HCT116 (cell line): ENCODE measurements at regions not wholly inside any gene's neighbourhood (a gene's known extent, or its start where the extent isn't known, plus 50 kb on each side); places are given as distances from the start of the nearest gene placed in this dataset.

Experiments used
- ATAC-seq: fragments of 200-7000 bp; cut with Tn5 transposase; 2 replicates; pipeline ENCODE4 v1.9.1; 2020; ENCODE audit warnings: mild to moderate bottlenecking, moderate library complexity
- BruUV-seq: library from RNA; stranded (reverse); fragments of 400-500 nt; replicated peaks from 2 replicates; lab custom pipeline; 2021; lab: Mats Ljungman, UMichigan
- CTCF ChIA-PET: fragments of 300-600 bp; sonication (Branson Sonifier 250); formaldehyde crosslinking; loops from one replicate; lab custom pipeline; 2021; ENCODE audit warnings: antibody characterized with exemption; lab: Charles Lee
- POLR2A ChIA-PET: fragments of 300-600, 350-600 bp; sonication (Branson Sonifier 250); formaldehyde crosslinking; loops from one replicate; lab custom pipeline; 2021; ENCODE audit warnings: antibody characterized with exemption; lab: Charles Lee
- RAD21 ChIA-PET, 2 experiments: fragments of 300-600 bp; sonication (Branson Sonifier 250); formaldehyde crosslinking; loops; one replicate each; lab custom pipeline; 2023; ENCODE audit warnings: low total read pairs in 2 of 2; ENCODE audit not compliant: uncharacterized antibody in 2 of 2, unreplicated experiment in 2 of 2, low non-redundant PET in 1 of 2; lab: Charles Lee
- DNase-seq: peaks from one replicate; pipeline ENCODE4 v3.0.0-alpha.2; 2010; ENCODE audit warnings: low read depth, low spot score
- H2AFZ ChIP-seq: fragments of 200-600 bp; shearing (Covaris generic), sonication (generic); 2 replicates; pipeline ENCODE4 v1.6.1; 2017; ENCODE audit warnings: low read depth, mixed run types, mixed read lengths, antibody characterized with exemption, low read length; ENCODE audit not compliant: poor library complexity, severe bottlenecking
- H3K27ac ChIP-seq: 2 replicates; pipeline ENCODE4 v1.5.1; 2012; ENCODE audit warnings: low read depth, low read length
- H3K27me3 ChIP-seq: fragments of 200-600 bp; sonication (generic); 2 replicates; pipeline ENCODE4 v1.6.1; 2016; ENCODE audit warnings: mixed run types, low read length, mixed read lengths; ENCODE audit not compliant: insufficient read depth
- H3K36me3 ChIP-seq, 2 experiments: fragments of 200-500 bp in 1 of 2; fragments of 200-600 bp in 1 of 2; sonication (Bioruptor generic) in 1 of 2; sonication (generic) in 1 of 2; 2 replicates each; pipeline versions ENCODE4 v1.5.1 to v1.6.1; 2014 to 2016; ENCODE audit warnings: low read length in 2 of 2, inconsistent platforms in 1 of 2, mixed read lengths in 1 of 2, mixed run types in 1 of 2; ENCODE audit not compliant: insufficient read depth in 2 of 2, control insufficient read depth in 1 of 2
- H3K4me1 ChIP-seq, 2 experiments: fragments of 200-600 bp in 1 of 2; sonication (generic) in 1 of 2; 2 replicates each; pipeline versions ENCODE4 v1.5.1 to v1.6.1; 2012 to 2017; ENCODE audit warnings: low read length in 2 of 2, inconsistent platforms in 1 of 2, mild to moderate bottlenecking in 1 of 2, mixed read lengths in 1 of 2, mixed run types in 1 of 2, moderate library complexity in 1 of 2; ENCODE audit not compliant: insufficient read depth in 2 of 2, control insufficient read depth in 1 of 2
- H3K4me2 ChIP-seq: fragments of 200-600 bp; sonication (generic); 2 replicates; pipeline ENCODE4 v1.6.1; 2017; ENCODE audit warnings: mixed run types, low read length, mixed read lengths
- H3K4me3 ChIP-seq, 2 experiments: fragments of 200-600 bp in 1 of 2; sonication (generic) in 1 of 2; replicated peaks in 1 of 2; 2 replicates each; pipeline ENCODE4 v1.5.1; 2011 to 2016; ENCODE audit warnings: low read length in 2 of 2, control low read depth in 1 of 2, low read depth in 1 of 2, mild to moderate bottlenecking in 1 of 2, mixed read lengths in 1 of 2, mixed run types in 1 of 2
- H3K79me2 ChIP-seq: fragments of 200-600 bp; sonication (generic); 2 replicates; pipeline ENCODE4 v1.6.1; 2017; ENCODE audit warnings: mild to moderate bottlenecking, mixed run types, low read length, moderate library complexity, mixed read lengths; ENCODE audit not compliant: insufficient read depth
- H3K9ac ChIP-seq: fragments of 200-600 bp; sonication (generic); 2 replicates; pipeline ENCODE4 v1.6.1; 2016; ENCODE audit warnings: low read length, mixed read lengths
- H3K9me2 ChIP-seq: fragments of 200-600 bp; sonication (generic), shearing (Covaris generic); 2 replicates; pipeline ENCODE4 v1.6.1; 2017; ENCODE audit warnings: mixed run types, mild to moderate bottlenecking, moderate library complexity; ENCODE audit not compliant: insufficient read depth
- H3K9me3 ChIP-seq, 2 experiments: fragments of 200-500 bp in 1 of 2; fragments of 200-600 bp in 1 of 2; sonication (Bioruptor generic) in 1 of 2; sonication (generic) in 1 of 2; 2 replicates each; pipeline ENCODE4 v1.6.1; 2014 to 2017; ENCODE audit warnings: low read length in 2 of 2, mixed read lengths in 2 of 2, inconsistent platforms in 1 of 2, low read depth in 1 of 2, mild to moderate bottlenecking in 1 of 2, mixed run types in 1 of 2, moderate library complexity in 1 of 2; ENCODE audit not compliant: control insufficient read depth in 1 of 2, insufficient read depth in 1 of 2
- H4K20me1 ChIP-seq: fragments of 200-600 bp; sonication (generic), shearing (Covaris generic); 2 replicates; pipeline ENCODE4 v1.6.1; 2017; ENCODE audit warnings: mixed run types, mild to moderate bottlenecking, moderate library complexity; ENCODE audit not compliant: insufficient read depth
- ATF3 ChIP-seq: IDR thresholded peaks from 2 replicates; pipeline ENCODE4 v1.6.1; 2012
- CTCF ChIP-seq, 3 experiments: fragments of 200-600 bp in 1 of 3; sonication (generic) in 1 of 3; IDR thresholded peaks in 2 of 3; conservative IDR thresholded peaks in 1 of 3; 2 replicates each; pipeline ENCODE4 v1.5.1; 2012 to 2017; ENCODE audit warnings: low read depth in 2 of 3, low read length in 2 of 3, antibody characterized with exemption in 1 of 3, borderline replicate concordance in 1 of 3, control low read depth in 1 of 3, mild to moderate bottlenecking in 1 of 3, mixed read lengths in 1 of 3, mixed run types in 1 of 3, moderate library complexity in 1 of 3; ENCODE audit not compliant: insufficient read depth in 1 of 3
- EGR1 ChIP-seq: IDR thresholded peaks from 2 replicates; pipeline ENCODE4 v1.6.1; 2012; ENCODE audit warnings: low read depth
- ELF1 ChIP-seq: IDR thresholded peaks from 2 replicates; pipeline ENCODE4 v1.6.1; 2012; ENCODE audit warnings: low read depth, borderline replicate concordance
- EZH2 ChIP-seq: fragments of 200-600 bp; sonication (generic); IDR thresholded peaks from 2 replicates; pipeline ENCODE4 v1.6.1; 2017; ENCODE audit warnings: antibody characterized with exemption, mixed run types
- FOSL1 ChIP-seq: IDR thresholded peaks from 2 replicates; pipeline ENCODE4 v1.6.1; 2012; ENCODE audit warnings: low read depth
- JUND ChIP-seq: IDR thresholded peaks from 2 replicates; pipeline ENCODE4 v1.6.1; 2012
- MAX ChIP-seq: IDR thresholded peaks from 2 replicates; pipeline ENCODE4 v1.6.1; 2012
- SIN3A ChIP-seq: IDR thresholded peaks from 2 replicates; pipeline ENCODE4 v1.6.1; 2012; ENCODE audit warnings: low read depth
- SRF ChIP-seq: IDR thresholded peaks from 2 replicates; pipeline ENCODE4 v1.6.1; 2012; ENCODE audit warnings: low read depth
- TCF7L2 ChIP-seq: IDR thresholded peaks from 2 replicates; pipeline ENCODE4 v1.7.0; 2011; ENCODE audit warnings: borderline replicate concordance, inconsistent platforms; ENCODE audit not compliant: insufficient read depth, insufficient read length; ENCODE audit errors: extremely low read depth
- intact Hi-C: fragments of 100-400 bp; cut with micrococcal nuclease; formaldehyde crosslinking; loops from 2 replicates; pipeline ENCODE4 v1.10.0; 2022

GRCh38 chr20:55216525-55217242, 741.3 kb downstream of the DOK5 start:
- Histone ChIP-seq H3K9ac (no peak overlapping the region), H2AFZ (no peak overlapping the region), H3K9me3 (peaks cover 3 to 18% of the 10 kb centered on the region in 2 experiments; a peak in 2 of 4 replicates), H3K36me3 (no peaks in the 10 kb centered on the region), H3K4me1 (no peaks in the 10 kb centered on the region), H3K4me2 (no peak overlapping the region), H3K27ac (no peak overlapping the region), H3K79me2 (no peaks in the 10 kb centered on the region), H3K27me3 (no peaks in the 10 kb centered on the region), H3K4me3 (no peak overlapping the region), H3K9me2 (no peaks in the 10 kb centered on the region), H4K20me1 (no peaks in the 10 kb centered on the region)
- CTCF ChIA-PET = no interaction called here
- BruUV-seq = no TSS peak
- POLR2A ChIA-PET = no interaction called here
- DNase-seq (no peak), ATAC-seq (no peak)
- intact Hi-C loops = no loop called here
- no peak for TF ChIP-seq SIN3A
- no peak for TF ChIP-seq JUND
- no peak for TF ChIP-seq CTCF (IDR thresholded peaks at IDR 0.05 in 2 of 3, conservative IDR thresholded peaks at IDR 0.05 in 1 of 3; ENCODE audit: borderline replicate concordance in 1 of 3, insufficient read depth in 1 of 3, low read depth in 2 of 3, low read length in 2 of 3)
- no peak for TF ChIP-seq TCF7L2
- no peak for TF ChIP-seq MAX
- TF ChIP-seq FOSL1 = no peak
- no peak for TF ChIP-seq ELF1
- no peak for TF ChIP-seq SRF
- no peak for TF ChIP-seq EGR1
- TF ChIP-seq EZH2 = no peak
- TF ChIP-seq ATF3 = no peak
- RAD21 ChIA-PET = no interaction called here
